Suprapubic skin (tissue), 4 donors: ENCODE measurements at regions not wholly inside any gene's neighbourhood (a gene's known extent, or its start where the extent isn't known, plus 50 kb on each side); places are given as distances from the start of the nearest gene placed in this dataset.

Experiments
- EP300 ChIP-seq: sonication (generic); formaldehyde crosslinking; IDR thresholded peaks from one replicate; pipeline ENCODE4 v1.6.1; 2017; ENCODE audit warnings: antibody characterized with exemption
- POLR2A ChIP-seq, 2 donors: fragments of 450-650 bp; IDR thresholded peaks; one replicate each; pipeline ENCODE4 v1.6.1; 2017; ENCODE audit warnings: antibody characterized with exemption in 2 of 2, mild to moderate bottlenecking in 2 of 2, moderate library complexity in 2 of 2
- POLR2AphosphoS5 ChIP-seq, 3 donors: sonication (generic); formaldehyde crosslinking; IDR thresholded peaks; one replicate each; pipeline ENCODE4 v1.6.1; 2017; ENCODE audit warnings: antibody characterized with exemption in 3 of 3
- TF ChIP-seq, protein P1 (sequence below), 2 donors: fragments of 200-600 bp in 1 of 2; fragments of 450-650 bp in 1 of 2; sonication (generic) in 1 of 2; IDR thresholded peaks; one replicate each; pipeline ENCODE4 v1.5.1; 2016 to 2019; ENCODE audit warnings: antibody characterized with exemption in 2 of 2, mild to moderate bottlenecking in 1 of 2, moderate library complexity in 1 of 2

- TF ChIP-seq, protein P1, sequence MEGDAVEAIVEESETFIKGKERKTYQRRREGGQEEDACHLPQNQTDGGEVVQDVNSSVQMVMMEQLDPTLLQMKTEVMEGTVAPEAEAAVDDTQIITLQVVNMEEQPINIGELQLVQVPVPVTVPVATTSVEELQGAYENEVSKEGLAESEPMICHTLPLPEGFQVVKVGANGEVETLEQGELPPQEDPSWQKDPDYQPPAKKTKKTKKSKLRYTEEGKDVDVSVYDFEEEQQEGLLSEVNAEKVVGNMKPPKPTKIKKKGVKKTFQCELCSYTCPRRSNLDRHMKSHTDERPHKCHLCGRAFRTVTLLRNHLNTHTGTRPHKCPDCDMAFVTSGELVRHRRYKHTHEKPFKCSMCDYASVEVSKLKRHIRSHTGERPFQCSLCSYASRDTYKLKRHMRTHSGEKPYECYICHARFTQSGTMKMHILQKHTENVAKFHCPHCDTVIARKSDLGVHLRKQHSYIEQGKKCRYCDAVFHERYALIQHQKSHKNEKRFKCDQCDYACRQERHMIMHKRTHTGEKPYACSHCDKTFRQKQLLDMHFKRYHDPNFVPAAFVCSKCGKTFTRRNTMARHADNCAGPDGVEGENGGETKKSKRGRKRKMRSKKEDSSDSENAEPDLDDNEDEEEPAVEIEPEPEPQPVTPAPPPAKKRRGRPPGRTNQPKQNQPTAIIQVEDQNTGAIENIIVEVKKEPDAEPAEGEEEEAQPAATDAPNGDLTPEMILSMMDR (IDR thresholded peaks at IDR 0.05), result no peak
- TF ChIP-seq POLR2A (IDR thresholded peaks at IDR 0.05) (no peak), EP300 (no peak), POLR2AphosphoS5 (IDR thresholded peaks at IDR 0.05) (no peak)
Observed at GRCh38 chr19:29022599-29022998, 190.4 kb downstream of the UQCRFS1 start.
